Panc1 (cell line): ENCODE measurements at regions not wholly inside any gene's neighbourhood (a gene's known extent, or its start where the extent isn't known, plus 50 kb on each side); places are given as distances from the start of the nearest gene placed in this dataset.

Source experiments
- CTCF ChIP-seq: fragments of 450-650 bp; IDR thresholded peaks from 2 replicates; pipeline ENCODE4 v1.5.1; 2017; ENCODE audit warnings: mild to moderate bottlenecking
- TCF7L2 ChIP-seq: IDR thresholded peaks from 2 replicates; pipeline ENCODE4 v1.6.1; 2011; ENCODE audit warnings: mild to moderate bottlenecking, low read depth, low read length, inconsistent platforms

- no peak for TF ChIP-seq CTCF
- TF ChIP-seq TCF7L2 = no peak
These were observed 1146.6 kb downstream of the OTOL1 start for GRCh38 chr3:162643245-162643644.
